ENCODE measurements at regions not wholly inside any gene's neighbourhood (a gene's known extent, or its start where the extent isn't known, plus 50 kb on each side); places are given as distances from the start of the nearest gene placed in this dataset.

GRCh38 chr3:21290557-21290956 lies 460.5 kb downstream of the ZNF385D start:
- H3K4me3 ChIP-seq (ENCODE audit: low read depth, low read length) = no peak overlapping the region
- TF ChIP-seq CTCF (conservative IDR thresholded peaks at IDR 0.05; ENCODE audit: low read depth, low read length) = peak; percentile 70
- no peak for DNase-seq (ENCODE audit: low read depth)

- H3K4me3 ChIP-seq (ENCODE audit: low read depth, low read length) = no peak overlapping the region
- DNase-seq (ENCODE audit: low read depth) = no peak
- no peak for TF ChIP-seq CTCF (conservative IDR thresholded peaks at IDR 0.05; ENCODE audit: low read depth, low read length)
Measured at GRCh38 chr3:21274079-21274571, 476.9 kb downstream of the ZNF385D start.

DNA sequence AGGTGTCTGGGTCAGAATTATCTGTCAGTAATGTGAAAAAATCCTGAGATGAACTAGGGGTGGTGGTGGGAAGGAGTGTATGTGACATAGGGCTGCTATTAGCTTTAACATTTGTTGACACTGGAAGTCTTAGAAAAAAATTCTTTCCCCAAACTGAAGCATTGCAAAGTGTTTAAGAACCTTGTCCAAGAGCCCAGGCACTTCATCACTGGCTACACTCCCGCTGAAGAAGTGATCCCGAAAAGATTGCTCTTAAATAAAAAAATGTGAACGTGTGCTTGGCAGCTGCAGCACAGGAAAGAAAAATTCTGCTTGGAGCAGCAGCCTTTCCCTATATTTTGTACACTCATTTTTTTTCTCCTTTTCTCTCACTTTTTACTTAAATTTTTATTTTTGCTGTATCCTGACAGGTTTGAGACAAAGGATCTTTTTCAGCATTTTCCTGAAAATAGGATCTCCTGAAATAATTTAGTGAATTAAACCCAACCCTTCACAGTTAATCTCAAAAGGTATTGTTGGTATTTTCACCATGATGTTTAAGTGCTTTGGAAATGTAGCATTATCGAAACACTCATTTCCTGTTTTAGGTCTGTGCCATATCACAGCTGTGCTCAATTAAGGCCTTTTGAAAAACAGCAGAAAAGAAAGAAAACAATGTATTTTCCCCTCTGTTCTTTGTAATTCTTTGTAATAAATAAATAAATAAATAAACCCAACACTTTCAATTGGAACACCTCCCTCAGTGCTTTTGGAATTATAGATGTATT lies 477.6 kb downstream of the ZNF385D start:
- H3K4me3 ChIP-seq (ENCODE audit: low read depth, low read length) = no peak overlapping the region
- no peak for DNase-seq (ENCODE audit: low read depth)
- no peak for TF ChIP-seq CTCF (conservative IDR thresholded peaks at IDR 0.05; ENCODE audit: low read depth, low read length)

DNA sequence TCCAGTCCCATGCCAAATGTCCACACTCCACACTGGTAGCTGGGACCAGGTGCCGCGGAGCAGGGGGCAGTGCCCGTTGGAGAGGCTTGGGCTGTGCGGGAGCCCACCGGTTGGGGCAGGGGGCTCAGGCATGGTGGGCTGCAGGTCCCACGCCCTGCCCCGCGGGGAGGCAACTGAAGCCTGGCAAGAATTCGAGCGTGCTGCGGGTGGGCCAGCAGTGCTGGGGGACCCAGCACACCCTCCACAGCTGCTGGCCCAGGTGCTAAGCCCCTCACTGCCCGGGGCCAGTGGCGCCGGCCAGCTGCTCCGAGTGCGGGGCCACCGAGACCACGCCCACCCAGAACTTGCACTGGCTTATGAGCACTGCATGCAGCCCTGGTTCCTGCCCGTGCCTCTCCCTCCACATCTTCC lies 479.4 kb downstream of the ZNF385D start:
- no peak overlapping the region for H3K4me3 ChIP-seq (ENCODE audit: low read depth, low read length)
- TF ChIP-seq CTCF (conservative IDR thresholded peaks at IDR 0.05; ENCODE audit: low read depth, low read length) = no peak
- no peak for DNase-seq (ENCODE audit: low read depth)

- no peak overlapping the region for H3K4me3 ChIP-seq (ENCODE audit: low read depth, low read length)
- TF ChIP-seq CTCF (conservative IDR thresholded peaks at IDR 0.05; ENCODE audit: low read depth, low read length) = no peak
- DNase-seq (ENCODE audit: low read depth) = no peak
Measured at GRCh38 chr3:21269882-21270281, 481.1 kb downstream of the ZNF385D start.

DNA sequence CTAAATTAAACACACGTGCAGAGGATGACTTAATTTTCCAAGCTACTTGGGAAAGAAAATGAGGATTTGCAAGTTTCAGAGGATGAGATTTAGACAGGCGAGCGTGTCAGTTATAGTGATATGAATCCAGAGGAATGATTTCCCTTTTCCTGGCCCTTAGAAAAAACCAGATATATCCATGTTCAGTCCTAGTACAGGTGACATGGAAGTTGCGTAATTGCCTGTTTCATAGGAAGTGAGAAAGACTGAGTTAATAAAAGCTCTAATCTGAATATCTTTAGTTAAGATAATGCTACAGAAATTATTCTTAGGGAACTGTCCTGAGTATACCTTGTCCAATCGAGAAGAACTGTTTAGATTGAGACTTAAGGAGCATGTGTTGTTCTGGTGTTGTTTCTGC lies 490.5 kb downstream of the ZNF385D start:
- no peak for TF ChIP-seq CTCF (conservative IDR thresholded peaks at IDR 0.05; ENCODE audit: low read depth, low read length)
- no peak overlapping the region for H3K4me3 ChIP-seq (ENCODE audit: low read depth, low read length)
- DNase-seq (ENCODE audit: low read depth) = no peak

DNA sequence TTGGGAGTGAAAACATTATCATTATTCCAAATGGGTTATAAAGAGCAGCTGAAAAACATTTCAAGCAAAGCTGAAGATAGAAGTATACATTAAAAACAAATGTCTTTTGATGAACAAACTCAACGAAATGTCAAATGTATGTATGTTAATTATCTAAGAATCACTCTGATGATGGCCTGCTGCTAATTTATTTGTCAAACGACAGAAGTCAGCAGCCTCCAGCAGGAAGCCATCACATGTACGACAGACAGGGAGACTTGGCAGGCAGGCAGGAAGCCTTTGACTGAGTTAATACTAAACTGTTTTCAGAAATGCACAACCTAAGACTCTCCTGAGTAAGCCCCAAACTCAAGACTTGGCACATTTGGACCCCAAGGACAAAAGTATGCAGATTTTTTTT lies 491.1 kb downstream of the ZNF385D start:
- H3K4me3 ChIP-seq (ENCODE audit: low read depth, low read length) = no peak overlapping the region
- TF ChIP-seq CTCF (conservative IDR thresholded peaks at IDR 0.05; ENCODE audit: low read depth, low read length) = no peak
- DNase-seq (ENCODE audit: low read depth) = no peak

Measured in epithelial cell of proximal tubule (primary cell).